Spleen (tissue), 7 donors: ENCODE measurements at regions not wholly inside any gene's neighbourhood (a gene's known extent, or its start where the extent isn't known, plus 50 kb on each side); places are given as distances from the start of the nearest gene placed in this dataset.

Source experiments
- POLR2AphosphoS5 ChIP-seq, 3 donors: sonication (generic); formaldehyde crosslinking; IDR thresholded peaks; one replicate each; pipeline ENCODE4 v1.5.1; 2017; ENCODE audit warnings: antibody characterized with exemption in 3 of 3
- TF ChIP-seq, protein P1 (sequence below), 11 experiments: fragments of 200-600 bp in 7 of 11; fragments of 450-650 bp in 4 of 11; sonication (generic) in 4 of 11; IDR thresholded peaks in 8 of 11; conservative IDR thresholded peaks in 3 of 11; 1 replicate in 7 of 11; 2 replicates in 4 of 11; pipeline versions ENCODE4 v1.4.0 to v1.8.0; 2016 to 2021; ENCODE audit warnings: antibody characterized with exemption in 11 of 11, inconsistent platforms in 4 of 11, mild to moderate bottlenecking in 1 of 11
- donor health status: DM: no; HTN: no; CAD: no; lungs with moderate emphysema.
- donor health status: DM: no; HTN: no; CAD: no.
- donor health status: DM: no; HTN: no; CAD: no.

DNA sequence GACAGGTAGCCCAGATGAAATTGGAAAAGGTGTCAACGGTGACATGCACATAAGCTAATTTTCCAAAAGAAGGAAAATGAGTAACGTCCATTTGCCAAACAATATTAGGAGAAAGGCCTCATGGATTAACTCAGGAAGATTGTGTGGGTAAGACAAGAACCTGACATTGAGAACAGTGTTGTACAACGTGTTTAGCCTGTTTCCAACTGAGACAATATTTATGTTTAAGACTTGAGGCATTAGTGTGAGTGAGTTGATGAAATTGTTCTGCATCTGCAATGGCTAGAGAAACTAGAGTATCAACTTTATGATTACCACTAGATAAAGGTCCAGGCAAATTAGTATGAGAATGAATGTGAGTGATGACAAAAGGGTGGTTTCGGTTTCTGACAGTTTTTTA lies 191.3 kb upstream of the RAI14 start:
- TF ChIP-seq, protein P1, sequence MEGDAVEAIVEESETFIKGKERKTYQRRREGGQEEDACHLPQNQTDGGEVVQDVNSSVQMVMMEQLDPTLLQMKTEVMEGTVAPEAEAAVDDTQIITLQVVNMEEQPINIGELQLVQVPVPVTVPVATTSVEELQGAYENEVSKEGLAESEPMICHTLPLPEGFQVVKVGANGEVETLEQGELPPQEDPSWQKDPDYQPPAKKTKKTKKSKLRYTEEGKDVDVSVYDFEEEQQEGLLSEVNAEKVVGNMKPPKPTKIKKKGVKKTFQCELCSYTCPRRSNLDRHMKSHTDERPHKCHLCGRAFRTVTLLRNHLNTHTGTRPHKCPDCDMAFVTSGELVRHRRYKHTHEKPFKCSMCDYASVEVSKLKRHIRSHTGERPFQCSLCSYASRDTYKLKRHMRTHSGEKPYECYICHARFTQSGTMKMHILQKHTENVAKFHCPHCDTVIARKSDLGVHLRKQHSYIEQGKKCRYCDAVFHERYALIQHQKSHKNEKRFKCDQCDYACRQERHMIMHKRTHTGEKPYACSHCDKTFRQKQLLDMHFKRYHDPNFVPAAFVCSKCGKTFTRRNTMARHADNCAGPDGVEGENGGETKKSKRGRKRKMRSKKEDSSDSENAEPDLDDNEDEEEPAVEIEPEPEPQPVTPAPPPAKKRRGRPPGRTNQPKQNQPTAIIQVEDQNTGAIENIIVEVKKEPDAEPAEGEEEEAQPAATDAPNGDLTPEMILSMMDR (IDR thresholded peaks at IDR 0.05 in 8 of 11, conservative IDR thresholded peaks at IDR 0.05 in 3 of 11), result peak in 1 of 11 experiments; percentile 6
- TF ChIP-seq POLR2AphosphoS5 (IDR thresholded peaks at IDR 0.05), result no peak
